Osteocyte (in vitro differentiated cells): ENCODE measurements at regions not wholly inside any gene's neighbourhood (a gene's known extent, or its start where the extent isn't known, plus 50 kb on each side); places are given as distances from the start of the nearest gene placed in this dataset.

Experiments used
- DNase-seq: peaks from one replicate; pipeline ENCODE4 v3.0.0; 2021; ENCODE audit warnings: mixed read lengths; ENCODE audit not compliant: unreplicated experiment; ENCODE audit errors: extremely low spot score
- H3K27ac Mint-ChIP-seq: one replicate; pipeline ENCODE4 v1.8.0; 2021; ENCODE audit warnings: mild to moderate bottlenecking, mixed read lengths; ENCODE audit not compliant: unreplicated experiment
- H3K27me3 Mint-ChIP-seq: one replicate; pipeline ENCODE4 v1.8.0; 2021; ENCODE audit warnings: mixed read lengths; ENCODE audit not compliant: unreplicated experiment
- H3K36me3 Mint-ChIP-seq: one replicate; pipeline ENCODE4 v1.8.0; 2021; ENCODE audit warnings: mixed read lengths; ENCODE audit not compliant: unreplicated experiment
- H3K4me1 Mint-ChIP-seq: one replicate; pipeline ENCODE4 v1.8.0; 2021; ENCODE audit warnings: mixed read lengths; ENCODE audit not compliant: unreplicated experiment
- H3K4me3 Mint-ChIP-seq: one replicate; pipeline ENCODE4 v1.8.0; 2021; ENCODE audit warnings: mild to moderate bottlenecking, moderate library complexity, mixed read lengths; ENCODE audit not compliant: unreplicated experiment
- H3K9me3 Mint-ChIP-seq: one replicate; pipeline ENCODE4 v1.8.0; 2021; ENCODE audit warnings: mixed read lengths; ENCODE audit not compliant: unreplicated experiment
- CTCF ChIP-seq: fragments of 200-600 bp; sonication (generic); IDR thresholded peaks from 2 replicates; pipeline ENCODE4 v1.5.0; 2021; ENCODE audit warnings: antibody characterized with exemption, mild to moderate bottlenecking, moderate library complexity

- TF ChIP-seq CTCF = no peak
- peaks cover 33% of the 10 kb centered on the region for H3K9me3 Mint-ChIP-seq
- H3K4me1 Mint-ChIP-seq = no peaks in the 10 kb centered on the region
- H3K36me3 Mint-ChIP-seq = peaks cover 9% of the 10 kb centered on the region
- no peaks in the 10 kb centered on the region for H3K27me3 Mint-ChIP-seq
- no peak for DNase-seq
- no peak overlapping the region for H3K4me3 Mint-ChIP-seq
- no peak overlapping the region for H3K27ac Mint-ChIP-seq
Observed at GRCh38 chr13:73440296-73440895, 381.6 kb downstream of the KLF5 start.

- Mint-ChIP-seq H3K4me3 (no peak overlapping the region), H3K27ac (no peak overlapping the region), H3K36me3 (peaks cover 3% of the 10 kb centered on the region), H3K9me3 (peaks cover 28% of the 10 kb centered on the region), H3K4me1 (no peaks in the 10 kb centered on the region), H3K27me3 (no peaks in the 10 kb centered on the region)
- no peak for TF ChIP-seq CTCF
- DNase-seq = no peak
Observed at GRCh38 chr13:73433890-73434289, 375.1 kb downstream of the KLF5 start.

- DNase-seq = no peak
- Mint-ChIP-seq H3K4me3 (no peak overlapping the region), H3K4me1 (peaks cover 3% of the 10 kb centered on the region), H3K27ac (no peak overlapping the region), H3K36me3 (peaks cover 3% of the 10 kb centered on the region), H3K9me3 (peaks cover 28% of the 10 kb centered on the region), H3K27me3 (no peaks in the 10 kb centered on the region)
- no peak for TF ChIP-seq CTCF
Observed at GRCh38 chr13:73433458-73433857, 374.7 kb downstream of the KLF5 start.

GRCh38 chr13:73429701-73430100, 370.9 kb downstream of the KLF5 start:
- Mint-ChIP-seq H3K27me3 (peaks cover 2% of the 10 kb centered on the region), H3K4me3 (no peak overlapping the region), H3K36me3 (no peaks in the 10 kb centered on the region), H3K4me1 (peaks cover 5% of the 10 kb centered on the region), H3K9me3 (peaks cover 11% of the 10 kb centered on the region), H3K27ac (no peak overlapping the region)
- DNase-seq = no peak
- TF ChIP-seq CTCF = no peak

GRCh38 chr13:73428706-73429105, 369.9 kb downstream of the KLF5 start:
- no peak for DNase-seq
- Mint-ChIP-seq H3K27ac (no peak overlapping the region), H3K36me3 (no peaks in the 10 kb centered on the region), H3K4me3 (no peak overlapping the region), H3K27me3 (peaks cover 2% of the 10 kb centered on the region), H3K9me3 (peaks cover 11% of the 10 kb centered on the region), H3K4me1 (peaks cover 5% of the 10 kb centered on the region)
- TF ChIP-seq CTCF = no peak
